ENCODE measurements at regions not wholly inside any gene's neighbourhood (a gene's known extent, or its start where the extent isn't known, plus 50 kb on each side); places are given as distances from the start of the nearest gene placed in this dataset.

GRCh38 chr22:44442186-44442815 lies 55.7 kb downstream of the RTL6 start:
- DNase-seq (ENCODE audit: low read depth in 4 of 4, low spot score in 3 of 4): no peak

GRCh38 chr22:44441401-44442185 lies 56.4 kb downstream of the RTL6 start:
- DNase-seq (ENCODE audit: low read depth in 4 of 4, low spot score in 3 of 4): no peak

DNA sequence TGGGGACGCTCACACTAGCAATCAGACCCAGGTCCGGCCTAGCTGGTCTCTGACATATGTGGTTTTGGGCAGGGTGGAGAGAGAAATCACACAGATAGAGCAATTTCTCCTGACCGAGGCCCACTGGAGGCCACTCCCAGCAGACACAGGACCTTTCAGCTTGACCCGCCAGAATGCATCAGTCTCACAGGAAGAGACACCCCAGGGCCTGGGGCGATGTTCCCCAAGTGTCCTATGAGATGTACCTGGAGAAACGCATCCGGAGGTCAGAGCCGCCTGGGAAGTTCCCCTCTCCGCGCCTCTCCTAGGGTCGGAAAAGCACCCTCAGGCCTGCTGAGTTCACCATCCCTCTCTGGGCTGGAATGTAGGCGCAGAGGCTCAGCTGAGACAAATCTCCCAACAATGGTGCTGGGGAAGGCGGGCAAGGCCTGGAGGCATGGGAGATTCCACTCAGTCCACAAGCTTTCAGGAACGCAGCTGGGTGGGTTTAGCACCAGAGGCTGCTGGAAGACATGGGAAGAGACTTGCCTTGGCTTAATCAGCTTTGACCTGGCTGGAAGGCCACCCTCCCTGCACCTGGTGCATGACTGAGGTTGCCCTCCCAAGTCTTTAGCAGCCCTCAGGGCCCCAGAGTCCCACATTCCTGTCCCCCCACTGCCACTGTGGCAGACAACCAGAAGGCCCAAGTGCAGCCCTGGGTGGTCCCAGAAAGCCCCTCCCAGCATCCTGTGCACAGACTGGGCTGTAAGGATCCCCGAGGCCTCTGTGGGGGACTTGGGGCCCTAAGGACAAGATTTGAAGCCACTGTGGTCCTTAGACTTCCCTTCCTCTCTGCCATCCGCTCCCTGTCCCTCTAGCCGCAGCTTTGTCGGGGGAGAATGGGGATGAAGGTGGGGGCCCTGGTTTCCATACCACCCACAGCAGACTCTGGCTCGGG lies 57.5 kb downstream of the RTL6 start:
- no peak for DNase-seq (ENCODE audit: low read depth in 4 of 4, low spot score in 3 of 4)

DNA sequence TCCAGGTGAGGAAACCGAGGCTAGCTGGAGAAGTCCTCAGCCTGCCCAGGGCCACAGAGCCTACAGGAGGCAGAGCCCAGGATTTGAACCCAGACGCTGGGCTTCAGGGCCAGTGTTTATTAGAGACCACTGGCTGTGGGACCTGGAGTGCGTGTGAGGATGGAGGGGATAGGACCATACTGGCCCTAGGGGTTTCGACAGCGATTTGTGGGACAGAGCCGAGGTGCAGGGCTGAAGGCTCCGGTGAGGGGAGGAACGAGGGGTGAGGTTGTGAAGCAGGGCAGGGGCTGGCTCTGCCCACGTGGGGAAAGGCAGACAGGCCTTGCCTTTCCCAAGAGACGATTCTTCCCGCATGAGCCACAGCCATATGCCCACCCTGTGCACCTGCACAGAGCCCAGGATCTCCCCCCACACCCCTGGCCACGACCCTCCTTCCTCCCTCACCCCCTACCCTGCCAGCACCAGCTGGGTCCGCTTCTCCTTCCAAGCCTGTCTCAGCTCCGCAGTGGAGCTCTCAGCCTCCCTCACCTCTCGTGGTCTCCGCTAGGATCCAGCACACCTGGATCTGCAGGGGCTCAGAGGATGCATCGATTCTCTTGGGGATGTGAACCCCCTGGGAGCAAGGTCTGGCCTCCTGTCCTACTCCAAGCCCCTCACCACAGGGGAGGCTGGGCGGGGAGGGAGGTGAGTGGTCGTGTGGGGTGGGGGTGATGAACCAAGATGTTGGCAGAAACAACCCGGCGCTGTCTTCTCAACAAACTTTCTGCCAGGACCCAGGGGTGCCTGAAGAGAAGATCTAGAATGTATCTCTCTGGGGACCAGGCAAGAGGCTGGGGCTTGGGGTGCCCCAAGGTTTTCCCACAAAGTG lies 58.4 kb downstream of the RTL6 start:
- no peak for DNase-seq (ENCODE audit: low read depth in 4 of 4, low spot score in 3 of 4)

GRCh38 chr22:44438481-44439131 lies 59.4 kb downstream of the RTL6 start:
- no peak for DNase-seq (ENCODE audit: low read depth in 4 of 4, low spot score in 3 of 4)

- DNase-seq (ENCODE audit: low read depth in 4 of 4, low spot score in 3 of 4): no peak
Observed at GRCh38 chr22:44438056-44438455, 60.0 kb downstream of the RTL6 start.

DNA sequence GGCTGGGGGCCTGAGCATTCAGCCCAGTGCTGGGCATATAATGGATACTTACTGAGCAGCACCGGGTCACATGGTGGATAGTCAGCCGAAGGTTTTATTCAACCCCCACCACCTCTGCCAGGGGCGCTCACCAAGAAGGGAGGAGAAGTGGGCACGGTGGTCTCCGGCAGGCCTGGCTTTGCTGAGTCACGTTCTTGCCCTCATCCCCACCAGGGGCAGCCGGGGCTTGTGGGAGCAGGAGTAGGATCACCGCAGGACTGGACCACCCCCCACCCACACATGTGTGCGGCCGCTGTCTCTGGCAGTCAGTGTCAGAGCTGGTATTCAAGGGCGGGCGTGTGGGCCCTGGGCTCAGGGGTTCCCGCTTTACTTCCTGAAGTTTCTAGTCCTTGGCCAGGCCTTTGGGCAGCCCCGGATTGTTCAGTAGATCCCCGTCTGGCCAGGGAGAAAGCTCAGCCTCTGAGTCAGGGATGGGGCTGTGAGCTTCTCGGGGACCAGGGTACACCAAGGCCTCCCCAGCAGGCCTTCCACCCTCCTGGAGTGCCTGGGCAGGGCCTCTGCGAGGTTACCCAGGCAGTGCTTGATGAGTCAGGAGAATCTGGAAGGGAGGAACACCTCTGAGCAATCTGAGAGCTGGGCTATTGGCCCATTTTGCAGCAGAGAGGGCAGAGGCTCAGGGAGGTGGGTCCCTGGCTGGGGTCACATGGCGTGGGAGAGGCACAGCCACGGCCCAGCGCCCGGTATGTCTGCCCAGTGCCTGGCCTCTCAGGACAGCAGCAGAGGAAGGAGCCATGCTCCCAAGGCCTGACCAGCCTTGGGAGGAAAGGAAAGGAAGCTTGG lies 60.6 kb downstream of the RTL6 start:
- DNase-seq (ENCODE audit: low read depth in 4 of 4, low spot score in 3 of 4): no peak

DNA sequence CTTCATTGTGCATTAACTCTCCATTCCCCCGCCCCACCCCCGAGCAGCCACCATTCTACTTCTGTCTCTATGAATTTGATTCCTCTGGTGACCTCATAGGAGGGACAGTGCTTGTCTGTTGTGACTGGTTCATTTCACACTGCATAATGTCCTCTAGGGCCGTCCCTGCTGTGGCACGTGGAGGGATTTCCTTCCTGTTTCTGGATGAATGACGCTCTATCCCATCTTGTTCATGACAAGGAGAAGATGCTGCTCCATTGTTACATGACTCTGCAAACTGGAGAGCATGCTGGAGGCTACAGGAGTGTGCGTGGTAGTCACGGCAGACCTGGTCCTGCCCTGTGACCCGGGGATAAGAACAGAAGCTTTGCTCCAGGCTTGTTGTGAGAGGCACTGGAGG lies 61.3 kb downstream of the RTL6 start:
- no peak for DNase-seq (ENCODE audit: low read depth in 4 of 4, low spot score in 3 of 4)

- DNase-seq (ENCODE audit: low read depth in 4 of 4, low spot score in 3 of 4): no peak
Observed at GRCh38 chr22:44431256-44431655, 66.8 kb downstream of the RTL6 start.

GRCh38 chr22:44430716-44431115 lies 67.3 kb downstream of the RTL6 start:
- DNase-seq (ENCODE audit: low read depth in 4 of 4, low spot score in 3 of 4): no peak

DNA sequence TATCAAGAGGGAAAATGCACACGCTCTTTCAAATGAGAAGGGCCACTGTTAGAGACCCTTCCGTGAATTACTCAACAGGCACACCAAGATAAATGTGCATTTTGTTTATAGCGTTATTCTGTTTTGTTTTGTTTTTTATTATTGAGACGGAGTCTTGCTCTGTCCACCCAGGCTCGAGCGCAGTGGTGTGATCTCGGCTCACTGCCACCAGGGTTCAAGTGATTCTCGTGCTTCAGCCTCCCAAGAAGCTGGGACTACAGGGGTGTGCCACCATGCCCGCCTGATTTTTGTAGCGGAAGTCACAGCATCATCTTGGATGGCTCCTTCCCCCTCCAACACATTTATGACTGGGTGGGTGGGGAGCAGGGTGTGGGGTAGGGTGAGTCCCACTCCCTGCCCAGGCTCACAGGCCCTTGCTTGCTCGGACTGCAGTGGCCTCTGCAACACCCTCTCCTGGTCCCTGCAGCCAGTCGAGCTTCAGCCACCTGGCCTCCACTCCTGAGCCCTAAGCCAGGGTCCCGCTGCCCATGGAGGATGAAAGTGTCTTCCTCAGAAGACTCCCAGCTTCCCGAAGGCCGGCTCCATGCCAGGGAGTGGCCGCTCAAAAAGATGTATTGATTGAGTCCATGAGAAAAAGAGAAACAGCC lies 68.0 kb downstream of the RTL6 start:
- no peak for DNase-seq (ENCODE audit: low read depth in 4 of 4, low spot score in 3 of 4)

DNA sequence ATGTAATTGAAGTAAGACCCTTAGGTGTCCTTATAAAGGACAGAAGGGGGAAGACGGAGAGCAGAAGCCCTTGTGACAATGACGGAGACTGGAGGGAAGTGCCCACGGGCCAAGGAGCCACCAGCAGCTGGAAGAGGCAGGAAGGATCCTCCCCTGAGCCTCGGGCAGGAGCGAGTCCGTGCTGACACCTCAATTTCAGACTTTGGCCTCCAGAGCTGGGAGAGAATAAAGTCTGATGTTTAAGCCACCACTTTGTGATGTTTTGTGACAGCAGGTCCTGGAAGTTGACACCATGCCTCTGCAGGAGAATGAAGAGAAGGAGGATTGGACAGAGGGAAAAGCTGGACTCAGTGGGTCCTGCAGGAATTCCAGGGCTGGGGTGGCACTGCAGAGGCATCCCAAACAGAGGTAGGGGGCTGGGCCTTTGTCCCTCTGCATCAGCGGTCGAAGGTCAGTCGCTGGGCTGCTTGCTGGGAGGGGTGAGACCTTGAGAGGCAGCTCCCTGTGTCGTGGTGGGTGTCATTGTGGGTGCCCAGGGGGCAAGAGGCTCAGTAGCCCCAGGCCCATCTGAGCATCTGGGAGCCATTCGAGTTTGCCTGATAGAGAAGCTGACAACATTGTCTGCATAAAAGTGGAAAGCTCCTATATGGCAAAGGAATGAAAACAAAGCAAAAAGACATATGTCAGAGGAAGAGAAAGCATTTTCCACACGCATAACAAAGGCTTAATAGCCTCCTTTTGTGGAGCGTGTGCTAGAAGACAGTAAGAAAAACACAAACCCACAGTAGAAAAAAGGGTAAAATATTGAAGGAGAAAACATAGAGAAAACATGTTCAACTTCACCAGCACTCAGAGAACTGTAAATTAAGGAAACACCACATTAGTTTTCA lies 68.8 kb downstream of the RTL6 start:
- DNase-seq (ENCODE audit: low read depth in 4 of 4, low spot score in 3 of 4): no peak

- no peak for DNase-seq (ENCODE audit: low read depth in 4 of 4, low spot score in 3 of 4)
Observed at GRCh38 chr22:44427611-44428470, 70.2 kb downstream of the RTL6 start.

GRCh38 chr22:44426981-44427380 lies 71.1 kb downstream of the RTL6 start:
- DNase-seq (ENCODE audit: low read depth in 4 of 4, low spot score in 3 of 4): no peak

DNA sequence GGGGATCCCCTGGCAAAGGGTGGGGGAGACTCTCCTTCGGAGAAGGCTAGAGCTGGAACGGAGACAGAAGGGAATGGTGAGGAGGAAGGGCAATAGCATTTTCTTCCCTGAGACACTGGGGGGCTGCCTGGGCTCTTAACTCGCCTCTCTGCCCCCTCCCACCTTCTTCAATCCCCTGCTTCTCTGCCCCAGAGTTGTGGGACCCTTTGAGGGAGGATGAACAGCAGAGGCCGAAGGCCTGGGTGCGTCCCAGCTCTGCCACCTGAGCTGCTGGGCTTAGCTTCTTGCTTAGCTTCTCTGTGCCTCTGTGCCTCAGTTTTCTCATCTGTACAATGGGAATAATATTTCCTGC lies 72.4 kb downstream of the RTL6 start:
- DNase-seq (ENCODE audit: low read depth in 4 of 4, low spot score in 3 of 4): no peak

GRCh38 chr22:44424867-44425693 lies 73.0 kb downstream of the RTL6 start:
- no peak for DNase-seq (ENCODE audit: low read depth in 4 of 4, low spot score in 3 of 4)
